Amniotic epithelial cell (primary cell): ENCODE measurements at regions not wholly inside any gene's neighbourhood (a gene's known extent, or its start where the extent isn't known, plus 50 kb on each side); places are given as distances from the start of the nearest gene placed in this dataset.
A peak's percentile ranks its signal among the peaks of the same experiment; 100 is the strongest.

Experiments used
- DNase-seq: peaks from one replicate; pipeline ENCODE4 v3.0.0-alpha.2; 2010; ENCODE audit warnings: low read depth

DNA sequence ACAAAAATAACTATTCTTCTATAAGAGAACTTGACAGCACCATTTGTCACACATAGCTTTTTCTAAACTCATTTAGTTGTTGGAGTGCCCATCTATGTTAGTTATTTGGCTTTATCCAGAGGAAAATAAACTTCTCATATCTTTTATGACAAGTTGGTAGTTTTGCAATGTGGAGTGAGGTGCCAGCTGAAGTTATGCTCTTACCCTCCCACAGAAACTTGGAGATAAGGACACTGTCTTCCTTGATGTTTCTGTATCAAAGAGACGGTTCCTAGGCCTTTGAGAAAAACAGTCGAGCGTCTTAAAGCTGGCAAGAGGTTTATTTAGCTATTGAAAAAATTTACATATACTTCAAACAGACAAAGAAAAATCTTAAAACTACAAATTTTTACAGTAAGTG lies 1079.7 kb downstream of the SLITRK1 start:
- DNase-seq, result no peak

DNA sequence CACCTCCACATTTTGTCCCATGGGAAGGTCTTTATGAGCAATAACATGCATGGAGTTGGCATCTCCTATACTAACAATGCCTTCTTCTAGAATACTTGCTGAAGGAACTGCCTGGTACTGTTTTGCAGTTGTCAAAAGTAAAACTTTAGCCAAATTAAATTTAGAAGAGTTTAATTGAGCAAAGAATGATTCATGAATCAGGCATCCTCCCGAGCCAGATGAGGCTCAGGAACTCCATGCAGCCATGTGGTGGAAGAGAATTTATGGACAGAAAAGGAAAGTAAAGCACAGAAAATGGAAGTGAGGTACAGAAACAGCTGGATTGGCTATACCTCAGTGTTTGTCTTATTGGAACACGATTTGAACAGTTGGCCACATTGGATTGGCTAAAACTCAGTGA lies 1081.9 kb downstream of the SLITRK1 start:
- DNase-seq, result no peak

DNA sequence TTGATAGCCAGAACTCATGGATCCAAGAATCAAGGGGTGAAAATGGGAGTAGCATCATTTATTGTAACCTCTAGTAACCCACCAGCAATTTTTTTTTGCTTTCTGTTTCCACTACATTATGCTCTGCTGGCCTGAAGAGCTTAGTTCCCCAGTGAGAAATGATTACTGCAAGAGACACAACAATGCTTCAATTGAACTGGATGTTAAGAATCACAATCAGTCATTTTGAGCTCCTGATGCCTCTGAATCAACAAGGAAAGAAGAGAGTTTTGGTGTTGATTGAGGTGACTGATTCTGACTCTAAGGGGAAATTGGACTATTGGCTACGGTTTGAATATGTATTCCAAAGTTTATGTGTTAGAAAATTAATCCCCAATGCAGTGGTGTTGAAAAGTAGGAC lies 1084.4 kb downstream of the SLITRK1 start:
- DNase-seq, result no peak

DNA sequence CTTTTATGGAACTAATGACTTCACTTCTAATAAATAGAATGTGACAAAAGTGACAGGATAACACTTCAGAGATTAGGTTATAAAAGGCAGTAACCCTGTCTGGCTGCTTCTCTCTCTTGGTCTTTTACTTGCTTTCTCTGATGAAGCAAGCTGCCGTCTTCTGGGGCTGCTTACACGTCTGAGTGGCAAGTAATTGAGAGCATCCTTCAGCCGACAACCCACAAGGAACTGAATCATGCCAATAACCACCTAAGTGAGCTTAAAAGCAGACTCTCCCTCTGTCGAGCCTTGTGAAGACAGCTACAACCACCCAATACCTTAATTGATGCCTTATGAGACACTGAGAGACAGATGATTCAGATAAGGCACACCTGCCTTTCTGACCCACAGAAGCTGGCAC lies 1091.2 kb downstream of the SLITRK1 start:
- no peak for DNase-seq

DNA sequence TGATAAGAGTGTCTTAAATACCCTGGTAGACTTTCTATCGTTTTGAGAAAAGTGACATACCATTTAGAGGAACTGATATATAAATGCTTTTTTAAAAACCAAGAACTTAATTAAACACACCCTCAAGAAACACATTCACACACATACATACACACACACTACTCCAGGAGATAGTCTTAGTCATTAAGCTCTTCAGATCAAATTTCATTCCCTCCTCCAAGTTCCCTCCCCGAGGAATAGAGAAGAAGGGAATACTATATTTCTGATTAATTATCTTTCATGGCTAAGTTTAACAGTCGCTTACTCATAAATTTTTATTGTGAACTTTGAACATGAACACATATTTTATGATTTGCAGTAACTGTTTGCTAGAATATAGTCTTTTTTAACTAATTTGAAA lies 1109.5 kb downstream of the SLITRK1 start:
- DNase-seq, result no peak

DNA sequence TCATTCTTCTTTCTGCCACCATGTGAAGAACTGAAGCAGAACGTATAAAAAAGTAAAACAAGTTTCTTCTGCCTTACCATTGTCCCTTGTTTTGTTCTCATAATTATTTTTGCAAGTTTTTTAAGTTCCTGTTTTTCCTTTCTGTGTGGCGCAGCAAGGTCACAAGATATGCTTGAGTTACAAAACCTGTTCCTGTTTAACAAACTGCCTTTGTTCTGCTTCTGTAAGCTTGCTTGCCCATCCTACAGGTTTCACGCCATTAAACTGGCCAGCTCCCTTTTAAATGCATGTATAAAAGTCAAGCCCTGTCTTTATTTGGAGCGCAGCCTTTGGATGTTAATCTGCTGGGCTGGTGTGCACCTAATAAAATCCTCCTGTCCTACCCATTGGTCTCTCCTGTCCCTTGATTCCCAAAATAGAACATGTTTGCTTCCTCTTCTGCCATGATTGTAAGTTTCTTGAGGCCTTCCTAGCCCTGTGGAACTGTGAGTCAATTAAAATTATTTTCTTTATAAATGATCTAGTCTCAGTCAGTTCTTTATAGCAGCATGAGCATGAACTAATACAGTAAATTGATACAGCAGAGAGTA lies 1115.4 kb downstream of the SLITRK1 start:
- DNase-seq, result no peak

DNA sequence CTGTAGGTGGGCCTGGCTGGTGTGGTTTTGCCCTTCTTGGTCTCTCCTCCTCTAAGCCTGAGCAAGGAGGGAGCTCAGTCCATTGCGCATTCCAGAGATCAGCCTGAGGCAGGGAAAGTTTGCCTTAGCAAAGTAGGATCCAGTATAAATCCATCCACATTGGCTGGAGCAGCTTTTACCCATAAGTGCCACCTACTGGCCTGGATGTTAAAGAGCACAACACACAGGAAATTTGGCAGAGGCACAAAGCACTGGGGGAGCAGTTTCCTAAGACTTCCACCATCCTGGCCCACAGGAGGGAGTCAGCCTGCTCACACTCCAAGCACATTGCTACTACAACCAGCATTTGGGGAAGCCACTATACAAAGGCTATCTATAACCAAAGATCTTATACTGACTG lies 1124.2 kb downstream of the SLITRK1 start:
- no peak for DNase-seq

DNA sequence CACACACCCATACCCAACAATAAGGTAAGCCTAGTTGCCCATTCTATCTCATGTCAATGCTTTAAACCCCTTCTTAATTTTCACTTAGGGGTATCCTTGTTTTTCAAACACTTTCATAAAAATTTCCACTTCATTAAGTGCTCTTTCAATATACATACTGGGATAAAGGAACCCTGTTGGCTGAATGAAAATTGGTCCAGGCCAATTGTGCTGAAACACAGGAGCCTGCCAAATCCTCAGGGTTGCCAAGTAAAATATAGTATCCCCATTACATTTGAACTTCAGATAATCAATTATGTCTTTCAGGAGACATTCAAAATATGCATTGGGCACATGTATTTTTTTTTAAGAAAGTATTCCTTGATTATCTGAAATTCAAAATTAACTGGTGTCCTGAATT lies 1131.1 kb downstream of the SLITRK1 start:
- no peak for DNase-seq

DNA sequence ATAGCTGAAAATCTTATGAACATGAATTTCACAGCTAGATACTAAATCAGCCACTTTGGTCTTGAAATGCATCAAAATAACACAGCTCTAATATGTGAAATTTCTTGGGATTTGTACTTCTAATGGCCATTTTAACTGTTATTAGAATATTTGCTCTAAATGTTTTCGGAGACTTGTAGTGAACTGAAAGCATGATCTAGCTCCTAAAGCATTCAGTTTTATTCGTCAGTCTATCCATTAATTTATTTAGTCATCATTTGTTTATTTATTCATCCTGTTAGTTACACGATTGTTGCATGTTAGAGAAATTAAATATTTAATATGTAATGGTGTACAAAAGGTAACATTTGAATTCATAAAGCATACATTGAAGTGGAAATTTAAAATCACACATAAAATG lies 1132.7 kb downstream of the SLITRK1 start:
- DNase-seq, result no peak

DNA sequence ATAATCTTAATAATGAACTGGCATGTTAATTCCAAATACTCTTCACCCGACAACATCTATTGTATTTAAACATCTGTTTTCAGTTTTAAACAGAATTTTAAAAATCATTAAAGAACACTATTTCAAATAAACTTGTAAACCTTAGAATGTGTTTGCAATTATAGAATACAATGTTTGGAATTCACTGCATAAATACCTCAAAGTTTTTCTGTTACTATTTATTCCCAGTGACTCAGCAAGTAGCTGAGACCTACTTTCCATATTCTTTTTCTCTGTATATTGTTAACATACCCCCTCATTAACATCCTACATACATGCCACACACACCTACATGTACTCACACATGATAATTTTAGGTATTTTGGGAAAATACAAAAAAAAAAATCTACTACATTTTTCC lies 1134.3 kb downstream of the SLITRK1 start:
- no peak for DNase-seq

DNA sequence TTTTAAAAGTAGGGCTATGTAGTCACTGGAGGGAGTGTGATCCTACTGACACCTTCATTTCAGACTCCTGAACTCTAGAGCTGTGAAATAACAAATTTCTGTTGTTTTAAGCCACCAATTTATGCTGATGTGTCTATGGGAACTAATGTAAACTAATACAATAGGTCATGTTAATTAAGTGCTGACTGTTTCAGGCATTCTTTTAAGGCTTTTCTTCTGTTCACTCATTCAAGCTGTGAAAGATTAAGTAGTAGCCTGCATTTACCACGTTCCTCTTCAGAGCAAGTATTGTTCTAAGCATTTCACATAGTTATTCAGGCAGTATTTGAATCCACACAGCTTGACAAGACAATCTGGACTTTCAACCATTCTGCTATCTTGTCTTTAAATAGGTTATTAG lies 1135.0 kb downstream of the SLITRK1 start:
- no peak for DNase-seq

DNA sequence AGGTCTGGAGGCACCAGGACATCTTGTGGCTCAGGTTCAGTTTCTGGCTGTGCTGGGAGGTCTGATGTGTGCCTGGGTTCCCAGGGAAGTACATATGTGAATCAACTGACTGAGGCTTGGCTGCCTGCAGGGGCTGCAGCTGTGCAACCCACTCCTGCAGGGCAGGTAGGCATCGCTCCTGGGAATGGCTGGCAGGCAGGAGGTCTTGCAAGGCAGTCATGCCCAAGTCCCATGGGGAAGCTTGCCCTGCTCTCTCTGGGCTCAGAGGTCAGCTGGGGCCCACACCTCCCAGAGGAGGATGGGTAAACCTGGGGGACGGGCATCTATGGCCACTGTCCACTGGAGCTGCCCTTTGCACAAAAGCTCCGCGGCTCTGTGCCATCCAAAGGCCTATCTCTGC lies 1141.8 kb downstream of the SLITRK1 start:
- no peak for DNase-seq

DNA sequence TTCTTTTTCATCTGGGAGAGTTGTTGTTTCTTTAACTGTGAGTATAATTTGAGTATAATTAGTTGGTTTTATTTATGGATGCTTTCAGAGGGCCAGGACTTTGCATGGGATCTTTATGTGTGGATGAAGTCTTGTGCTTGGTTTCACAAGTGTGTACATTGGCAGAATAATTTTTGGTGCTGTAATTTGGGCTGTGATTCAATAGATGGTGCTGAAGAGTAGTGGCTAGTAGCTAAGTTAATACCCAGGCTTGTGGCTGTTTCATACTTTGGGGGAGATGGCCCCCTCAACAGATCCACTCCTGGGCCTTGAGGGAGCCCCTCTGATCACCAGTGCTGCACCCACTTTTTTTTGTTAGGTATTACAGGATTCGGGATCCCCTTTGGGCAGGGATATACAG lies 1142.4 kb downstream of the SLITRK1 start:
- no peak for DNase-seq

DNA sequence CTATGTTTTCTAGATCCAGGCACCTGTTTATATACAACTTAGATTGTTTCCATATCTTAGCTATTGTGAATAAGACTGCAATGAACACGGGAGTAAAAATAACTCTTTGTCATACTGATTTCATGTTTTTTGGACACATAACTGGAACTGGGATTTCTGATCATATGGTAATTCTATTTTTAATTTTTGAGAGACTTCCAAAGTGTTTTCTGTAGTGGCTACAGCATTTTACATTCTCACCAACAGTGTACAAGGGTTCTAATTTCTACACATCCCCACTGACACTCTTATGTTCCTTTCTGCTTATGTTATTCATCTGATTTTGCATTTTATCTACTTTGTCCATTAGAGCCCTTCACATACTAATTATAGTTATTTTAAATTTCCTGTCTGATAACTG lies 1152.9 kb downstream of the SLITRK1 start:
- no peak for DNase-seq

DNA sequence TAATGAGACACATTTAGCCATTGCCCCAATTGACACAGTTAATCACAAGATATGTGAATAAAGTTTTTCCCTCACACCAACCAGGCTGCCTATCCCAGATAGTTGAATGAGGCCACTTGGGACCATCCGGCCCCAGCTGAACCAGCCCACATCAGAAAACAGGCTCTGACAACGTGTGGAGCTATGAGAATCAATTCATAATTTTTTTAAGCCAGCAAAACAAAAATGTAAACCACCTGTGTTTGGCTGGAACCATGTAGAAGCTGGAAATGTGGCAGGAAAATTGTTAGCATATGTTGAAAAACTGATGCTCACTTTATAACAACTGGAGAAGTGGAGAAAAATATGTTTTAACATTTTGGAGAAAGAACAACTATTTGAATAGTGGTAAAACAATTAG lies 1161.3 kb downstream of the SLITRK1 start:
- no peak for DNase-seq

DNA sequence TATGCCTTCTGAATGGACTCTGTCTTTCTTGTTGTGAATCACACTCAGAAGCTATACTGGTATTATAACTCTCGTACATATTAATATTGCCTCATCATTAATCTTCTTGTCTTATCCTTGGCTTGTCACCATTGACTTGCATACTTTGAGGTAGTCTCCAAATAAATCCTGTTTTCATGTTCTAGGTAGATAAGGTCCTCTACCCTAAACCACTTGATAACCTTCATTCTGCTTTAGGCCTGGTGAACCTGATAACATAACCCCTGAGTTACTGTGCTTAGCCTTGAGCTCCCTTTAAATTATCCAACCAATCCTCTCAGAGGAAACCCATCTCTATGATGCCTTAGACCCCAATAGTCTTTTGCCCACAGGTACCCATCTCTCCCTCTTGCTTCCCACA lies 1162.3 kb downstream of the SLITRK1 start:
- DNase-seq, result no peak

DNA sequence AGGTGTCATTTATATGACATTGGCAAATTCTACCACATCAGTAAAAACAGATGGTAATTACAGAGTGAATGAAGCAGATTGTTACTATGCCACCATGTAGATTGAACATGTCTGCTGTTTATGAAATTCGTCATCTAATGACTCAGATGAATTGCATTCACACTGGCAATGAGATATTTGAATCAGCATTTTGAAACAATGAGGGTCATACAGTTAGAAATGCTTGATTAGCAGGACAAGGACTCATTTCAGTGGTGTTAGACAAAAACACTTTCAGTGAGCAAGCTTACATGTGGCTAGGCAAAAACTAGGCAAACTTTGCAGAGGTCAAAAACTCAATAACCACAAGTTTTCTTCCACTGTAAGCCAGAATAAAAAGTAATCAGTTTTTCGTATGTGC lies 1165.0 kb downstream of the SLITRK1 start:
- peak; percentile 10 for DNase-seq

DNA sequence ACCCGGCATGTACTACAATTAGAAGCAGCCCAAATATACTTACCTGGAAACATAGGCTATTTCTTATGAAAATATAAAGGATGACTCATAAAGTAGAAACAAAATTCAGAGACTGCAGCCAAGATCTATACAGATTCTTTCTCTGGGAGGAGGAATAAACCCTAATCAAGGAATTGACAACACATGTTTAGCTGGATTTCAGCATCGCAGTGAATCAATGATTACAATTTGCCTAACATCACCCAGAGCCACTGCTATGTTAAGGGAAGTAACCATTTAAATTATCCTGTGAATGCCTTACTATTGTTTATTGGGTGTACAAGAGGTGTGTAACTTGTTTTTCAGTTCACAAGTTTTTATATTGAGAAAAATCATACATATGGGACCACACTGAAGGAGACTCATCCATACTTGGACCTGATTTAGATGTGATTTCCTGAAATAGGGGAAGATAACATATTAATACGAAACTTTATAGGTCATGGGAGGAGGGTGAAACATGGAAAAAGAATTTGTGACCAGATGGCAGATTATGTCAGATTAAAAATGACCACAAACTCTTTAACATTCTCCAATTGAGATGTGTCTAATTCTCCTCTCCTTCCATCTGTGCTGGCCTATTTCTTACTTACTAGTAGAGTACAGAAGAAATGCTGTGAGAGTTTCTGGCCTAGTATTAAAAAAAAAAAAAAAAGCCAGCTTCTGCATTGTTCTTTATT lies 1168.4 kb downstream of the SLITRK1 start:
- peak; percentile 14 for DNase-seq

DNA sequence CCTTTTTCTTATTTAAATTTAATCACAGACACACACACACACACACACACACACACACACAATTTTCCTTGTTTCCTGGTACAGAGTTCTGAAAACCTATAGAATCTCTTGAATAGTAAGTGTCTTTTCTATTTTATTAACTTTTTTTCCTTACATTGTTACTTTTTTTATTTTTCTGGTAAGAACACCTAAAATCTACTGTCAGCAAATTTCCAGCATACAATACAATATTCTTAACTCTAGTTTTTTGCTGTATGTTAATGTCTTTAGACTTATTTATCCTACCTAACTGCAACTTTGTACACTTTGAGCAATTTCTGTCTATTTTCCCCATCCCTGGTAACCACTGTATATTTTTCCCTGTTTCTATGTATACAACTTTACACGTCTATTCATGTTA lies 1179.8 kb downstream of the SLITRK1 start:
- no peak for DNase-seq

DNA sequence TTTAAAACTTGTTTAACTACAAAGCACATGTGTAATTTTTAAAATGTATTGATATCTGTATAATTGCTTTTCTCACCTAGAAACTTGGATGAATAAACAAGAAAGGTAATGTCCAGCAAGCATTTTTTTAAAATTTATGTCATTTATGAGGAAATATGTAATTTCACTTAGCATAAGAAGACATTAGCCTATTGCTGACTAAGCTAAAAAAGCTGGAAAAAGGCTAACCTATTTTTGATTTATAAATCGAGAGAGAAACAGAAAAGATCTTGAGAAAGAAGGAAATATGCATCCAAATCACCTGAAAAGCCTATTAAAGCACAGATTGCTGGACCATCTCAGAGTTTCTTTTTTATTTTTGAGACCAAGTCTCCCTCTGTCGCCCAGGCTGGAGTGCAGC lies 1181.3 kb downstream of the SLITRK1 start:
- DNase-seq, result no peak

DNA sequence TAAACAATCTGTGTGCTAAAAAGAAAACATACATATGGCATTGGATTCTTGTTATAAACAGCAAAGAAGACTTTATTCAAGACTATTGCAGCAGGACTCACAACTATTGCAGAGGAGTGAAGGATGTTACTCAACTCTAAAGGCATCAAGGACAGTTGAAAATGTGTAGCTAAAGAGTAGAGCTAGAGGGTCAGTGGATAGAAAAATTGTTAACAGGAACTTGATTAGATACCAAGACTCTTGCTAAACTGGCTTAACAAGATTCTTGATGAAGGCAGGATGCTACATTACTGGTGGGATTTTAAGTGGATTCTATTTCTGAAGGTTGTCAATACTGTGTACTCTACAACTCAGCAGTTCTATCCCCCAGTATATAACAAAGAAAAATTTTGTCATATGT lies 1183.3 kb downstream of the SLITRK1 start:
- DNase-seq, result no peak

DNA sequence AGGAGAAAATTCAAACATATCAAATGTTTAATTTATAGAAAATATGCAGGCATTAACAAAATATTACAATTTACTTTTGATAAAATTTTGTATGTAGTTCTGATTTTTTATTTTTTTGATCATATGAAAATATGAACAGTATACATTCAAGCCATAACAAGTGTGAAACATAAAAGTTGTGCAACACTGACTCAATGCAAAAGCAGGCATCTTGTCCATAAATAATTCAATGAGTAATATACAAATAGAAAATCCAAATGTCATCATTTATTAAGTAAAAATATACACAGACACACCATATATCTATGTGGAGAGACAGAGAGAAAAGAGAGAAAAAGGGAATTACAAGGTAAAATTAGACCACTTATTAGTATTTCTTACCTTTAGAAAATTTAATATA lies 1183.9 kb downstream of the SLITRK1 start:
- DNase-seq, result no peak

DNA sequence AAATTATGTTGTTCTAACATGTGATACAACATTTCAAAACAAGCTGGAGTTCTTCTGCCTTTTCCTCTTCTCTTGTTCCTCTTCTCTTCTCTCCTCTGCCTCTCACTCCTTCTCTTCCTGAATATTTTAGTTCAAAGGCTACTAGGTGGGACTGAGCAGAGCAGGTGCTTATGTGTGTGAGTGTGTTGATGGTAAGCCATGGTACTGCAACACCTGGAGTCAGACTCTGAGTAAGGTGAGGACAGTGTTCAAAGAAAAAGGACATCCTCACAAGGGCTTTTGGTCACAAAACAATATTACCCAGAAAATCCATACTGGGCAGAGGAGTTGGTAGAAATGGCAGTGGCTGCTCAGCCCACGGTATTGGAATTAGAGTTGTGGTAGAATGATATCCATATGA lies 1188.7 kb downstream of the SLITRK1 start:
- DNase-seq, result no peak

DNA sequence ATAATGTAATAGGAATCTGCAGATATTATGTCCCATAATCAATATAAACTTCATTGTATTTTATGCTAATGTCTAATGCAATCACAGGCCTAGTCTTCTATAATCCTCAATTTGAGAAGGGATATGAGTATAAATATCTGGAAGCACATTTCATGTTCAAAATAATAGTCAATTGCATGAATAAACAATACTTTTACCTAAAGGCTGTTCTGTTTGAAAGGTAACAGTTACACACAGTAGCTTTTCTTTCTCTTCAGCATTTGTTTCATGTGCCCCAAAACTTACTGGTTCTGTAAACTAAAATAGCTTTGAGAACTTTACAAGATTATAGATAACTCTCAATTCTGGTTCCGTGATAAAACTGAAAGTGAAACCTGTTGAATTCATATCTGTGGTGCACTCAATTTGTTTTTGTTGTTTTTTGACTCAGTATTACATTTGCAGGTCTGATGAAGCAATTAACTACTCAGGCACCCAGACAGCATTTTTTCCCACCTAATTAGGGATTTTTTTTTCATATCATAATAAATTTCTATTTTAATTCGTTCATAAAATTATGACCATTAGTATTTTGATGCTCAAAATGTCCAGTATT lies 1193.8 kb downstream of the SLITRK1 start:
- DNase-seq, result no peak
